ENCODE measurements at regions not wholly inside any gene's neighbourhood (a gene's known extent, or its start where the extent isn't known, plus 50 kb on each side); places are given as distances from the start of the nearest gene placed in this dataset.
A peak's percentile ranks its signal among the peaks of the same experiment; 100 is the strongest.

GRCh38 chr9:105881021-105881420 lies 186.7 kb downstream of the TMEM38B start:
- Histone ChIP-seq H3K36me3 (no peaks in the 10 kb centered on the region), H3K79me2 (ENCODE audit: low read depth) (no peaks in the 10 kb centered on the region), H3F3A (ENCODE audit: low read depth) (no peaks in the 10 kb centered on the region), H3K27ac (no peak overlapping the region), H2AFZ (replicated peaks) (no peak overlapping the region), H3K9me3 (ENCODE audit: low read depth) (no peaks in the 10 kb centered on the region), H3K4me1 (peaks cover 5% of the 10 kb centered on the region), H3K4me2 (no peak overlapping the region), H3K9ac (no peak overlapping the region), H3K4me3 (no peak overlapping the region), H3K27me3 (no peaks in the 10 kb centered on the region), H4K20me1 (ENCODE audit: low read depth) (no peaks in the 10 kb centered on the region)
- TF ChIP-seq EZH2 (IDR thresholded peaks at IDR 0.05) (no peak), EZH2phosphoT487 (IDR thresholded peaks at IDR 0.05) (no peak), CTCF (IDR thresholded peaks at IDR 0.05) (no peak)
- DNase-seq (ENCODE audit: low spot score), result no peak
- Mint-ChIP-seq H3K4me3 (no peak overlapping the region), H3K27me3 (ENCODE audit: insufficient read depth, low read depth) (no peaks in the 10 kb centered on the region), H3K27ac (no peak overlapping the region), H3K36me3 (no peaks in the 10 kb centered on the region), H3K4me1 (no peaks in the 10 kb centered on the region), H3K9me3 (no peaks in the 10 kb centered on the region)

- H3K27ac ChIP-seq, result no peak overlapping the region
- H3K9ac ChIP-seq, result no peak overlapping the region
- no peaks in the 10 kb centered on the region for H3K79me2 ChIP-seq (ENCODE audit: low read depth)
- no peaks in the 10 kb centered on the region for H3K36me3 ChIP-seq
- H3F3A ChIP-seq (ENCODE audit: low read depth), result no peaks in the 10 kb centered on the region
- H3K4me2 ChIP-seq, result no peak overlapping the region
- Mint-ChIP-seq H3K9me3 (no peaks in the 10 kb centered on the region), H3K36me3 (no peaks in the 10 kb centered on the region), H3K4me1 (peaks cover 2% of the 10 kb centered on the region), H3K27me3 (ENCODE audit: insufficient read depth, low read depth) (no peaks in the 10 kb centered on the region), H3K4me3 (no peak overlapping the region), H3K27ac (no peak overlapping the region)
- no peaks in the 10 kb centered on the region for H4K20me1 ChIP-seq (ENCODE audit: low read depth)
- DNase-seq (ENCODE audit: low spot score), result peak; percentile 81
- H3K9me3 ChIP-seq (ENCODE audit: low read depth), result no peaks in the 10 kb centered on the region
- no peaks in the 10 kb centered on the region for H3K27me3 ChIP-seq
- no peak overlapping the region for H2AFZ ChIP-seq (replicated peaks)
- no peak overlapping the region for H3K4me3 ChIP-seq
- TF ChIP-seq EZH2phosphoT487 (IDR thresholded peaks at IDR 0.05), result no peak
- TF ChIP-seq CTCF (IDR thresholded peaks at IDR 0.05), result peak; percentile 99
- peaks cover 8% of the 10 kb centered on the region for H3K4me1 ChIP-seq
Measured at GRCh38 chr9:105881654-105882349, 187.5 kb downstream of the TMEM38B start.

GRCh38 chr9:105883847-105884246 lies 189.5 kb downstream of the TMEM38B start:
- H3K4me1 Mint-ChIP-seq, result peaks cover 5% of the 10 kb centered on the region
- no peak for TF ChIP-seq CTCF (IDR thresholded peaks at IDR 0.05)

More at GRCh38 chr9:105883847-105884246, 189.5 kb downstream of the TMEM38B start:
- Histone ChIP-seq H3K4me3 (no peak overlapping the region), H3K27me3 (no peaks in the 10 kb centered on the region), H3K36me3 (no peaks in the 10 kb centered on the region), H3K27ac (no peak overlapping the region), H3K79me2 (ENCODE audit: low read depth) (no peaks in the 10 kb centered on the region), H3K4me1 (peaks cover 3% of the 10 kb centered on the region), H3K4me2 (no peak overlapping the region), H4K20me1 (ENCODE audit: low read depth) (no peaks in the 10 kb centered on the region), H2AFZ (replicated peaks) (no peak overlapping the region), H3K9me3 (ENCODE audit: low read depth) (no peaks in the 10 kb centered on the region), H3K9ac (no peak overlapping the region), H3F3A (ENCODE audit: low read depth) (no peaks in the 10 kb centered on the region)
- no peaks in the 10 kb centered on the region for H3K36me3 Mint-ChIP-seq
- DNase-seq (ENCODE audit: low spot score), result no peak
- H3K9me3 Mint-ChIP-seq, result no peaks in the 10 kb centered on the region
- H3K27ac Mint-ChIP-seq, result no peak overlapping the region
- no peaks in the 10 kb centered on the region for H3K27me3 Mint-ChIP-seq (ENCODE audit: insufficient read depth, low read depth)
- H3K4me3 Mint-ChIP-seq, result no peak overlapping the region

Data from neural progenitor cell (in vitro differentiated cells).